GM23248 (cell line): ENCODE measurements at regions not wholly inside any gene's neighbourhood (a gene's known extent, or its start where the extent isn't known, plus 50 kb on each side); places are given as distances from the start of the nearest gene placed in this dataset.
A peak's percentile ranks its signal among the peaks of the same experiment; 100 is the strongest.

ENCODE experiments used
- DNase-seq: peaks from one replicate; pipeline ENCODE4 v3.0.0-alpha.2; 2015
- H2AFZ ChIP-seq: fragments of 200-600 bp; sonication (generic); 2 replicates; pipeline ENCODE4 v1.6.1; 2016; ENCODE audit warnings: antibody characterized with exemption
- H3F3A ChIP-seq: fragments of 200-600 bp; sonication (generic); 2 replicates; pipeline ENCODE4 v1.6.1; 2016; ENCODE audit warnings: mild to moderate bottlenecking, antibody characterized with exemption, mixed run types; ENCODE audit not compliant: insufficient read depth
- H3K27ac ChIP-seq: fragments of 200-600 bp; sonication (generic); 2 replicates; pipeline ENCODE4 v1.5.1; 2016; ENCODE audit warnings: mild to moderate bottlenecking
- H3K27me3 ChIP-seq: fragments of 200-600 bp; sonication (generic); replicated peaks from 2 replicates; pipeline ENCODE4 v1.6.1; 2016; ENCODE audit warnings: mild to moderate bottlenecking; ENCODE audit not compliant: insufficient read depth
- H3K36me3 ChIP-seq: fragments of 200-600 bp; sonication (generic); 2 replicates; pipeline ENCODE4 v1.6.1; 2016; ENCODE audit warnings: low read depth, mild to moderate bottlenecking
- H3K4me1 ChIP-seq: fragments of 200-600 bp; sonication (generic); 2 replicates; pipeline ENCODE4 v1.6.1; 2016; ENCODE audit warnings: mild to moderate bottlenecking; ENCODE audit not compliant: insufficient read depth
- H3K4me2 ChIP-seq: fragments of 200-600 bp; sonication (generic); one replicate; pipeline ENCODE4 v1.6.1; 2016; ENCODE audit warnings: mild to moderate bottlenecking; ENCODE audit not compliant: unreplicated experiment
- H3K4me3 ChIP-seq: fragments of 200-600 bp; sonication (generic); 2 replicates; pipeline ENCODE4 v1.5.1; 2016; ENCODE audit warnings: mild to moderate bottlenecking
- H3K79me2 ChIP-seq: fragments of 200-600 bp; sonication (generic); 2 replicates; pipeline ENCODE4 v1.6.1; 2016; ENCODE audit warnings: mild to moderate bottlenecking; ENCODE audit not compliant: insufficient read depth
- H3K9ac ChIP-seq: fragments of 200-600 bp; sonication (generic); 2 replicates; pipeline ENCODE4 v1.6.1; 2016; ENCODE audit warnings: mild to moderate bottlenecking
- H3K9me2 ChIP-seq: fragments of 200-600 bp; sonication (generic); 2 replicates; pipeline ENCODE4 v1.6.1; 2016; ENCODE audit warnings: mixed run types, mild to moderate bottlenecking, moderate library complexity; ENCODE audit not compliant: insufficient read depth
- H3K9me3 ChIP-seq: fragments of 200-600 bp; sonication (generic); one replicate; pipeline ENCODE4 v1.6.1; 2017; ENCODE audit warnings: low read depth
- H4K20me1 ChIP-seq: fragments of 200-600 bp; sonication (generic); 2 replicates; pipeline ENCODE4 v1.6.0; 2016; ENCODE audit not compliant: insufficient read depth
- EZH2 ChIP-seq: fragments of 200-600 bp; sonication (generic); IDR thresholded peaks from 2 replicates; pipeline ENCODE4 v1.6.1; 2018; ENCODE audit warnings: antibody characterized with exemption, mild to moderate bottlenecking; ENCODE audit not compliant: insufficient read depth, poor library complexity, severe bottlenecking
- EZH2phosphoT487 ChIP-seq: fragments of 200-600 bp; sonication (generic); IDR thresholded peaks from 2 replicates; pipeline ENCODE4 v1.6.1; 2018; ENCODE audit warnings: antibody characterized with exemption, moderate library complexity, mild to moderate bottlenecking, low read depth; ENCODE audit not compliant: insufficient read depth
- WGBS, 2 experiments: methylation state at CpG; one replicate each; pipeline ENCODE4 v1.1.6; 2015 to 2017; ENCODE audit warnings: low lambda C conversion rate in 2 of 2, low coverage in 1 of 2; ENCODE audit errors: missing lambda C conversion rate in 2 of 2; 5-methylcytosine and 5-hydroxymethylcytosine counted together
- in situ Hi-C: fragments of 300-500 bp; cut with MboI; formaldehyde crosslinking; loops from 2 replicates; pipeline ENCODE4 v1.15.0; 2020

DNA sequence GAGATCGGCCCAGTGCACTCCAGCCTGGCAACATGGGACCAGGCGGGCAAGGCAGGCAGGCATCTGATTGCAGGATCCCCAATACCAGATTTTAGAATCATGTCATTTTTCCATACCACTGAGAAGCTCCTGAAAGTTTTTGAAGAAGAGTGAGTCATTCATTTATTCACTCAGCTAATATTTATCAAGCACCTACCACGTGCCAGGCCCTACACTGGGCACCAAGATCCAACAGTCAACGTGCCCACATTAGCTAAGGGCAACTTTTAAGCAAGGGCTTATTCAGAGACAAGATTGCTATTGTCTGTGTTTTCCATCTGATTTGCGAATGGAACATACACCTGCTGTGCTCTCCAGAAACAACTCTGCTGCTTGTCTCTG is 126.8 kb upstream of the LGALSL start:
- Histone ChIP-seq H3K27ac (no peak overlapping the region), H4K20me1 (no peaks in the 10 kb centered on the region), H3K4me1 (peaks cover 12% of the 10 kb centered on the region), H3K79me2 (no peaks in the 10 kb centered on the region), H3K4me3 (no peak overlapping the region), H2AFZ (0 out of 2 replicates have a peak overlapping the region, but pooled peaks have one; percentile 12), H3K4me2 (no peak overlapping the region), H3K27me3 (0 out of 2 replicates have a peak, but pooled peaks cover 2% of the 10 kb centered on the region), H3K9me2 (no peaks in the 10 kb centered on the region), H3K9ac (no peak overlapping the region), H3K9me3 (no peaks in the 10 kb centered on the region), H3K36me3 (no peaks in the 10 kb centered on the region), H3F3A (peaks cover 15% of the 10 kb centered on the region)
- no peak for DNase-seq
- WGBS, 2 experiments: 71 to 76% methylated on average over 5 of the region's 5 CpGs
- in situ Hi-C loops: loop anchor here (5.0 to 25.0 kb wide), 3 partner anchors 280 to 710 kb away; no protein-coding TSS in a partner anchor
- TF ChIP-seq EZH2 (no peak), EZH2phosphoT487 (no peak)

DNA sequence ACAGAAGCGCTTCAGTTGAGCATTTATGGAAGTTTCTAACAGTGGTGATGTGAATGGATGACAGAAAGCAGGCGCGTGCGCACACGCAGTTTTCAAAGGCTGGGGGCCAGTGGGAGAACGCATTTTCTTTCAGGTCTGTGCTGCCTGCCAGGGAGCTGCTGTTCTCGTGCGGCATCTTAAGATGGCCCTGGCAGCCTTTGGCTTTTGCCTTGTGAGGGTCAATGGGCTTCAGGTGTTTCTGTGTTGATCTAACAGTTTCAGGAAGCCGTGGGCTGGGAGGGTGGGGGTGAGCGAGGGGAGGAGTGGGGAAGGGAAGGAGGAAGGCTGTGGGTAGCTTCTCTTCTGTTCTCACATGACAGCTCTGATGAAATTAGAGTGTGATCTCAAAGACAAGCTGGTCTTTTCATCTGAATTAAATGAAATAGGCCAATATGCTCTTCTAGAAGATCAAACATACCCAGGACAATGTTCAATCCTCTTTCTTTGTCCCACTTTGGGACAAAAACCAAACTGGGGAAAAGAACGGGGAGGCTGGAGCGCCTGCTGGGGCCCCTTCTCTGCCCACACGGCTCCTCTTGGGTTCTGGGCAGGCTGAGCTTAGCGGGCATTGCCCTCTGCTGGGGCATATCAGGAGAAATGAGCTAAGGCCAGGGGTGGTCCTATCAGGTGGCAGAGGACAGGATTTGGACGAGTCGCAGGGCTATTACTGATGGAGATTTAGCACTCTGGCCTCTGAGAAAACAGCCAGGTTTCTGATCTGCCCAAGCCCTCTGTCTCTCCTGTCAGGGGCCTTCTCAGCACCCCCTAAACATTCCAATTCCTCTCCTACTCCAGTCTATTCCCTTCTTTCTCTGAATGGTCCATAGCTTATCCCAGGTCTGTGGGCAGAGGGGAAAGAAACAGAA is 126.2 kb upstream of the LGALSL start:
- Histone ChIP-seq H3K4me1 (peaks cover 12% of the 10 kb centered on the region), H3K4me3 (no peak overlapping the region), H3K36me3 (no peaks in the 10 kb centered on the region), H3F3A (peaks cover 15% of the 10 kb centered on the region), H3K9me2 (no peaks in the 10 kb centered on the region), H4K20me1 (no peaks in the 10 kb centered on the region), H2AFZ (peak overlapping the region; percentile 12; the same call in 1 of the 2 replicates), H3K9me3 (no peaks in the 10 kb centered on the region), H3K79me2 (no peaks in the 10 kb centered on the region), H3K4me2 (no peak overlapping the region), H3K27me3 (no peaks in the 10 kb centered on the region), H3K9ac (no peak overlapping the region), H3K27ac (no peak overlapping the region)
- no peak for TF ChIP-seq EZH2
- no peak for TF ChIP-seq EZH2phosphoT487
- DNase-seq: peak; percentile 46
- WGBS, 2 experiments: 42 to 54% methylated on average over 16 of the region's 16 CpGs
- in situ Hi-C loops: loop anchor here (5.0 to 25.0 kb wide), 3 partner anchors 280 to 710 kb away; no protein-coding TSS in a partner anchor

DNA sequence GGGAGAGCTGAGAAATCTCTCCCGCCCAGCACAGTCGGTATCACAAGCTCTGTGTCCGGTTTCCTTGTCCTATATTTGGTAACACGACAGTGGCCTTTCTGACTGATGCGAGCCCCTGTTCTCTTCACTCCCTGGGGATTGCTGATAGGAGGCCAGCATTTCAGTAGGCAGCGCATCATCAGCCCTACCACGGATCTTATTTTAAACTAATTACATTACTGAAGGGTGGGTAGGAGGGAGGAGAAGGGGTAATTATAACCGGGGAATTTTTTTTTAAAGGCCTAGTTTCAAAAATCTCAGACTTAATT is 125.6 kb upstream of the LGALSL start:
- TF ChIP-seq EZH2phosphoT487 (no peak), EZH2 (no peak)
- Histone ChIP-seq H3K36me3 (no peaks in the 10 kb centered on the region), H4K20me1 (no peaks in the 10 kb centered on the region), H3K9me2 (no peaks in the 10 kb centered on the region), H3K4me2 (no peak overlapping the region), H3K79me2 (no peaks in the 10 kb centered on the region), H3K27me3 (no peaks in the 10 kb centered on the region), H3K4me1 (peaks cover 12% of the 10 kb centered on the region), H3K9ac (no peak overlapping the region), H2AFZ (no peak overlapping the region), H3F3A (peaks cover 15% of the 10 kb centered on the region), H3K4me3 (no peak overlapping the region), H3K9me3 (no peaks in the 10 kb centered on the region), H3K27ac (no peak overlapping the region)
- in situ Hi-C loops: loop anchor here (5.0 to 25.0 kb wide), 3 partner anchors 281 to 709 kb away; no protein-coding TSS in a partner anchor
- DNase-seq: no peak
- WGBS, 2 experiments: 92% methylated on average over 8 of the region's 8 CpGs

DNA sequence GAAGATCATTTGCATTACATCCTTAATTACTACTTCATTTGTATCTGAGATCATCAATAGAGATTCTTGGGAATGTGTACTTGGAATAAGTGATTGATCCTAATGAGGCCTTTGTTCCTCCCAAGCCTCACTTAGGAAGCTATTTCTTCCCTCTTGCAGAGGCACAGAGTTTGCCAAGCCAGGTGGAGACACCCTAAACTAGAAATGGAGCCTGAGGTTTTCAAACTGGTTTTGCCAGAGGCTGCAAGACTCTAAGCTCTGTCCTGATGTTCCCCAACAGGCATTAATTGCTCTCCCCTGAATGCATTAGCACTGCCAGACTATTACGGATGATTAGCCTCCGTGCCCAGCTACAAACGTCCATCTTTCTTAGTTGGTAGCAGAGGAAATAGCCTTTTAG is 125.2 kb upstream of the LGALSL start:
- no peak for DNase-seq
- Histone ChIP-seq H3K9me2 (no peaks in the 10 kb centered on the region), H3K27me3 (no peaks in the 10 kb centered on the region), H3K27ac (no peak overlapping the region), H3F3A (peaks cover 15% of the 10 kb centered on the region), H2AFZ (no peak overlapping the region), H3K9ac (no peak overlapping the region), H3K4me2 (no peak overlapping the region), H3K9me3 (no peaks in the 10 kb centered on the region), H3K36me3 (no peaks in the 10 kb centered on the region), H3K4me1 (peaks cover 12% of the 10 kb centered on the region), H3K79me2 (no peaks in the 10 kb centered on the region), H4K20me1 (no peaks in the 10 kb centered on the region), H3K4me3 (no peak overlapping the region)
- WGBS, 2 experiments: 85 to 89% methylated on average over 3 of the region's 3 CpGs
- in situ Hi-C loops: loop anchor here (5.0 to 25.0 kb wide), 3 partner anchors 281 to 709 kb away; no protein-coding TSS in a partner anchor
- TF ChIP-seq EZH2 (no peak), EZH2phosphoT487 (no peak)
